Transverse colon (tissue), 4 donors: ENCODE measurements at regions not wholly inside any gene's neighbourhood (a gene's known extent, or its start where the extent isn't known, plus 50 kb on each side); places are given as distances from the start of the nearest gene placed in this dataset.

ENCODE experiments used
- POLR2A ChIP-seq: fragments of 450-650 bp; IDR thresholded peaks from one replicate; pipeline ENCODE4 v1.6.1; 2016; ENCODE audit warnings: antibody characterized with exemption, mild to moderate bottlenecking, moderate library complexity
- POLR2AphosphoS5 ChIP-seq, 3 donors: sonication (generic); formaldehyde crosslinking; IDR thresholded peaks; one replicate each; pipeline ENCODE4 v1.6.1; 2016; ENCODE audit warnings: antibody characterized with exemption in 3 of 3
- TF ChIP-seq, protein P1 (sequence below), 5 experiments: fragments of 200-600 bp in 3 of 5; fragments of 450-650 bp in 2 of 5; sonication (generic) in 3 of 5; IDR thresholded peaks; 1 replicate in 2 of 5; 2 replicates in 3 of 5; pipeline ENCODE4 v1.5.1; 2016 to 2017; ENCODE audit warnings: antibody characterized with exemption in 5 of 5, inconsistent platforms in 3 of 5, mild to moderate bottlenecking in 2 of 5, moderate library complexity in 1 of 5

GRCh38 chr17:79476074-79476652 is 134.7 kb downstream of the RBFOX3 start:
- TF ChIP-seq, protein P1, sequence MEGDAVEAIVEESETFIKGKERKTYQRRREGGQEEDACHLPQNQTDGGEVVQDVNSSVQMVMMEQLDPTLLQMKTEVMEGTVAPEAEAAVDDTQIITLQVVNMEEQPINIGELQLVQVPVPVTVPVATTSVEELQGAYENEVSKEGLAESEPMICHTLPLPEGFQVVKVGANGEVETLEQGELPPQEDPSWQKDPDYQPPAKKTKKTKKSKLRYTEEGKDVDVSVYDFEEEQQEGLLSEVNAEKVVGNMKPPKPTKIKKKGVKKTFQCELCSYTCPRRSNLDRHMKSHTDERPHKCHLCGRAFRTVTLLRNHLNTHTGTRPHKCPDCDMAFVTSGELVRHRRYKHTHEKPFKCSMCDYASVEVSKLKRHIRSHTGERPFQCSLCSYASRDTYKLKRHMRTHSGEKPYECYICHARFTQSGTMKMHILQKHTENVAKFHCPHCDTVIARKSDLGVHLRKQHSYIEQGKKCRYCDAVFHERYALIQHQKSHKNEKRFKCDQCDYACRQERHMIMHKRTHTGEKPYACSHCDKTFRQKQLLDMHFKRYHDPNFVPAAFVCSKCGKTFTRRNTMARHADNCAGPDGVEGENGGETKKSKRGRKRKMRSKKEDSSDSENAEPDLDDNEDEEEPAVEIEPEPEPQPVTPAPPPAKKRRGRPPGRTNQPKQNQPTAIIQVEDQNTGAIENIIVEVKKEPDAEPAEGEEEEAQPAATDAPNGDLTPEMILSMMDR (IDR thresholded peaks at IDR 0.05) = no peak
- TF ChIP-seq POLR2A (no peak), POLR2AphosphoS5 (IDR thresholded peaks at IDR 0.05) (no peak)
